NCI-H526 (cell line): ENCODE measurements at regions not wholly inside any gene's neighbourhood (a gene's known extent, or its start where the extent isn't known, plus 50 kb on each side); places are given as distances from the start of the nearest gene placed in this dataset.
"Not testable (repeated sequence)": the region's sequence is repeated elsewhere in the genome, so short reads cannot be mapped to it uniquely, and the experiment has no call there.

Source experiments
- DNase-seq, 2 experiments: peaks; one replicate each; lab custom pipeline; 2025; lab: John Stamatoyannopoulos, UW

DNA sequence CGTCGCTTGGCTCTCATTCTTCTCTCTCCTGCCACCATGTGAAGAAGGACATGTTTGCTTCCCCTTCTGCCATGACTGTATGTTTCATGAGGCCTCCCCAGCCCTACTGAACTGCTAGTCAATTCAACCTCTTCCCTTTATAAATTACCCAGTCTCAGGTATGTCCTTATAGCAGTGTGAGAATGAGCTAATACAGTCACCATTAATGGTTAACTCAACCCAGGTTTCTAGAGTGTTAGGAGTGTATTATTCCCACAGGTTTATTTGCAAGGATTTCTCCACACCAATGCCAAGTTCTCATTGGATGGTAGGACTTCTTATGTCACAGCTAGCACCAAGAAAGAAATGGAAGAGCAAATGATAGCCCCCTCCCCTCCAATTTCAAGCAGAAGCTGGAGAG lies 71.9 kb downstream of the DYNAP start:
- DNase-seq, result no peak

- not testable (repeated sequence) for DNase-seq
Measured at GRCh38 chr18:54669701-54670100, 78.7 kb downstream of the DYNAP start.

- peak in 1 of 2 experiments; percentile 46 for DNase-seq
Measured at GRCh38 chr18:54671291-54671881, 80.3 kb downstream of the DYNAP start.

DNA sequence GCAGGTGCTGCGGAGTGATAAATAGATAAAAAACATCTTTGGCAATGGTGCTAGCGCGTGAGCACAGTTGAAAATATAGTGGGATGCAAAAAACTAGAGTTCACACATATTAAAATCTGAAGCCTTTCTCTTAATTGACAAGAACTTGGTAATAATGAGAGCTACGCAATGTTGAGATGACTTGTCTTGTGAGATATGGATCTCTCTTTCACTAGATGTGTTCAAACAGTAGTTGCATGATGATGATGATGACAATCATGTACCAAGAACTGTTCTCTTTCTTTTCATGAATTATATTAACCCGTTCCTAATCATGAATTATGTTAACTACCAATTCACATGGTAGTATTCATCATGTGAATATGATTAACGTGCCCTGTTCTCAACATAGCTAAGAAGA lies 81.1 kb downstream of the DYNAP start:
- DNase-seq, result no peak

GRCh38 chr18:54672846-54673475 lies 81.9 kb downstream of the DYNAP start:
- no peak for DNase-seq

GRCh38 chr18:54673936-54674335 lies 82.9 kb downstream of the DYNAP start:
- no peak for DNase-seq

GRCh38 chr18:54675076-54675475 lies 84.0 kb downstream of the DYNAP start:
- no peak for DNase-seq

DNA sequence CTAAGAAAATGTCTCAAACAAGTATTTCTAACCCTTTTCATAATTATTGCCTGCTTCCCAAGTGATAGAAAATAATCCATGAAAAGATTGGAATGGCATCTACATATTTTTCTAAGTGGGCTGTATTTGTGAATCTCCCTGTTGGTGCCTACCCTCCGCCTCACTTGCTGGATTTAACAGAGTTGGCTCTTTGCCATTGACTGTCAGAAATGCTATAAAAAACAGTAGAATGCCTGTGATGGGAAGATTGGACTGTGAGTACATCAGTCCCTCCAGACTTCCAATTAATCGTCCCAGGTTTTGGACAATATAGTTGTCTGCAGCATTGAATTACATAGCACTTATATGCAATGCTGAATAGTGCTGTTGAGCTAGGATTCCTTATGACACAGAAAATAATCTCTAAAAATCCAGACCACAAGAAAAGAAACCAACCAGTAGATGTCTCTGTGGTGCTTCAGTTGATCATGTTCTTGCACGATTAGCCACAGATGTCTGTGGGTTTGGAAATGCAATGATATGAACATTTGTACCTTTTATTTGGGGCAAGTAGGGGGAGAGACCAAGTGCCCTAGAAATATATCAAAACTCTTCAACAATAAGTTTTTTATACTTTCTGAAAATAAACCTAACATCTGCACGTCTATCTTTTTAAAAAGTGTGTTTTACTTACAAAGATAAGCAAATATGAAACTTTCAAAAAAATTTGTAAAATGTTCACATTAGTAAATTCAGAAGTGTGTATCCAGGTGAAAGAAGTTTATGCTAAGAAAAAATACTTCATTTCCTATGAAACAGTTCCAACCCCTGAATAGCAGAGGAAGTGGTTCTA lies 88.5 kb downstream of the DYNAP start:
- peak in 1 of 2 experiments; percentile 44 for DNase-seq

GRCh38 chr18:54684784-54685183 lies 93.7 kb downstream of the DYNAP start:
- peak in 1 of 2 experiments; percentile 7 for DNase-seq

GRCh38 chr18:54689319-54689718 lies 98.3 kb downstream of the DYNAP start:
- no peak for DNase-seq

DNA sequence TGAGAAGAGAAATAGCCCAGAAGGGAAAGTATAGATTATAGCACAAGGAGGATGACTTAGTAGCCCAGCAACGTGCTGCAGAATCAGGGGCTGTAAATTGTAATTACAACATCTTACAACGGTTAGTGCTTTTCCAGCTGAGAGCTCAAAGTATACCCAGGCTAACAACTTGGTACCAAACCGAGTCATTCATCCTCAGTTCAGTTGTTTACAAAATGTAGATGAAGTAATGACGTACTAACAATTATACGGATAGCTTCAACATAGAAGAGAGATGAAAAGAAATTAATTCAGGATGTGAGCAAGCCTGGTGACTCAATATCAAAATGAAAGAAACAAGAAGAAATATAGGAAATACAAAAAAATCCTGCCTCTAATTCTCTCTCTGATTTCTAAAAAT lies 99.2 kb downstream of the DYNAP start:
- DNase-seq, result no peak

DNA sequence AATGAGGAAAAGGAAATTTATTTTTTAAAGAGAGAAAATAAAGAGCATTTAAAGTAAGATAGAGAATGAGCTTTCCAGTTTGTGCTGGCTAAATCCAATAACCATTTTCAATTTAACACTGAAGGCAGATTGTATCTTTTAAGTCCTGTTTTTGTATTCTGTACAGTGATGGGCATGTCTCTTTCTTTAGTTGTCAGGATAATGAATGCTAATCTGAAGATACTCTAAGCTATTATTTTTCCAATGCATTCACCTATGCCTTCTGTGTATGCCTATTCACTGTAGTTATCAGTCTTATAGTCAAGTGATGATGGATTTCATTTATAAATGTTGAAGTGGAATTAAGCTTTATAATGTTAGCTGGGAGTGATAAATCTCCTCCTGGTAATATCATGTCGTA lies 101.4 kb downstream of the DYNAP start:
- no peak for DNase-seq

DNA sequence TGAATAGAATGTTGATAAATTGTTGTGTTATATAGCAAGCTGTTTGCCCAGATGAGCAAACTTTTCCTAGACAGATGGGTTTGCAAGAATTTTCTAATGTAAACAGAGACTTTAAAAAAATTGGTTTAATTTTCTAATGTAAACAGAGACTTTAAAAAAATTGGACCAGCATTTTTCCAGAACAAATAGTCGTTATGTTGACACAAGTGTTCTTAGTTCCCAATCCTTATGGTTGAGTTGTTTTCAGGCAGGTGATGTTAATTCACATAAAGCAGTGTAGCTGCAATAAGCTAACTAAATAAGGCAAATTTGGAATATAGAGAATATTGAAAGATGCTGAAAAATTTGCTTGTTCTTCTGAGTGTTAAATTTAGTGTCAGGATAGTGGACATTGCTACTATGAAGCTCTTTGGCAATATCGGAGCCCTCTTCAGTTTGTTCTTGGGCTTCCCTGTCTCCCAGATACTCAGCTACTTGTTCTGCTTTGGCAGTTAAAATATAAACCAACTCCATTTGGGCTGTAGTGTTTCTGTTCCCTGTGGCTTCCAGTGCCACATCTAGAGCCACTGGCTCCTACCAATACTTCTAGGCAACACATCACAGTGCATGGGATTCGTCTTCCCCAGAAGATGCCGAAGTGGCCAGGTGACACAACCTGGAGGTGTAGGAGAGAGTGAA lies 105.7 kb downstream of the DYNAP start:
- DNase-seq, result no peak

DNA sequence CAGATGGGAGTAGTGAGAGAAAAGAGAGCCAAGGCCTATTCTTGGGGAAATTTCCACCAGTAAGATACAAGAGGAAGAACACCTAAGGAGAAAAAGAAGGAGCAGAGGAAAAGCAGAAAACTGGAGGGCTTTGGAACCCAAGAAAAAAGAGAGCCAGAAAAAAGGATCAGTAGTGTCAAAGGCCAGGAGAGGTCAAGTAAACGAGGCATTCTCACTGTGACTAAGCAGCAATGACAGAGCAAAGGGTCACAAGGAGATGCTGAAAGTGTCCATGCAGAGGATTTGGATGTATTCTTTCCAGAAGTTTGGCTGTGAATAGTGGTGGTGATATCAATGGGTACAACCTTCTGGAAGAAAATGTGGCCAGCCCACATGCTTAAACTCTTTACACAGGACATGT lies 109.5 kb downstream of the DYNAP start:
- no peak for DNase-seq

DNA sequence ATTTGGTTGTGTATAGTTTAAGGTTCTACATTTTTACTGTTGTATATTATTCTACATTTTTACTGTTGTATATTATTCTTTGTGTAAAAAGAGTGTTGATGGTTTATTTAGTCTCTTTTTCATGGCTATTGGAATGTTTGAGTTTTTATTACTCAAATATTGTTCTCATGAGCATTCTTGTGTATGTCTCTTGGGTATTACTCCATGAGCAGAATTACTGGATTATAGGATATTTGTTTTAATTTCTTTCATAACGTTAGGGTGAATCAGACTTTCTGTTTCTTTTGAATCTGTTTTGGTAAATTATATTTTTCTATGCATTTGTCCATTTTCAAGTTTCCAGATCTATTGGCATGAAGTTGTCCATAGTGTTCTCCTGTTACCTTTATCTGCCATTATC lies 111.6 kb downstream of the DYNAP start:
- DNase-seq, result no peak

- no peak for DNase-seq
Measured at GRCh38 chr18:54710074-54710899, 118.0 kb upstream of the RAB27B start.

GRCh38 chr18:54710900-54711281 lies 117.4 kb upstream of the RAB27B start:
- DNase-seq, result no peak

GRCh38 chr18:54712306-54712705 lies 116.0 kb upstream of the RAB27B start:
- no peak for DNase-seq

- DNase-seq, result no peak
Measured at GRCh38 chr18:54712758-54713157, 115.5 kb upstream of the RAB27B start.

GRCh38 chr18:54713386-54713785 lies 114.9 kb upstream of the RAB27B start:
- no peak for DNase-seq

GRCh38 chr18:54714851-54715250 lies 113.4 kb upstream of the RAB27B start:
- DNase-seq, result no peak

DNA sequence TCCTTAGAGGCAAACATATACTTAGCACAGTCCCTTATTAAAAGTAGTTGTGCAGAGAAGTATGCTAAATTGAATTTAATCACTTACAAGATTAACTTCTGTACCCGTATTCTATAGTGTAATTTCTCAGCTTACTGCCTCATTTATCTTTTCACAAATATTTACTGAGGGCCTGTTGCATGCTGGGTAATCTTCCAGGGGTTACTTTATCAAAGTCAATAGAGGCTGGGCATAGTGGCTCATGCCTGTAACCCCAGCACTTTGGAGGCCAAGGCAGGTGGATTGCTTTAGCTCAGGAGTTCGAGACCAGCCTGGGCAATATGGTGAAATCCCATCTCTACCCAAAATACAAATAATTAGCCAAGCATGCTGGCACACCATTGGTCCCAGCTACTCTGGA lies 111.7 kb upstream of the RAB27B start:
- no peak for DNase-seq
